Astrocyte of the hippocampus (primary cell): ENCODE measurements at regions not wholly inside any gene's neighbourhood (a gene's known extent, or its start where the extent isn't known, plus 50 kb on each side); places are given as distances from the start of the nearest gene placed in this dataset.
"Not testable (repeated sequence)": the region's sequence is repeated elsewhere in the genome, so short reads cannot be mapped to it uniquely, and the experiment has no call there.

ENCODE experiments used
- DNase-seq: peaks from one replicate; pipeline ENCODE4 v3.0.0; 2011; ENCODE audit warnings: low read depth, low spot score

DNA sequence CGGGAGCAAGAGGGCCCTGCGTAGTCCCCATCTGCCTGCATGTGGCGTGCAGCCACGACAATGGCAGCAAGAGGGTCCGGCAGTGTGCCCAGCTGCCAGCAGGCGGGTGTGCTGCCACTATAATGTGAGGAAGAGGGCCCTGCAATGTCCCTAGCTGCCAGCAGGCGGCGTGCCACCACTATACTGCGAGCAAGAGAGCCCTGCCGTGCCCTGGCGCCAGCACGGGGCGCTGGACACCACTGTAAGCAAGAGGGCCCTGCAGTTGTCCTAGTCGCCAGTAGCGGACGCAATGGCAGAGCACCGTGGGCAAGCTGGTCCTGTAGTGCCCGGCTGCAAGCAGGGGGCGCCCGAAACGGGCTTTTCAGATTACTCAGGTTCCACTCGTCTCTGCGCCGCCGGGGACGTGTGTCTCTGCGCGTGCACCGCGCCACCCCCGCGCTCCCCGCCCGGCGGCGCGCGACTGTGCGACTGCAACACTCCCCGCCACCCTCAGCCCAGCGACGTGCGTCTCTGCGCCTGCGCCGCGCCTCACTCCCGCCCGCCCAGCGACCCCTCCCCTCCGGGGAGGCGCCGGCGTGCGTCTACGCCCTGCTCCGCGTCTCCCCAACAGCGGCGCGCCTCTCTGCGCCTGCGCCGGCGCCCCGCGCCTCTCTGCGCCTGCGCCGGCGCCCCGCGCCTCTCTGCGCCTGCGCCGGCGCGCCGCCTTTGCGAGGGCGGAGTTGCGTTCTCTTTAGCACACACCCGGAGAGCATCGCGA, 159.4 kb upstream of the FRG2B start:
- DNase-seq, result not testable (repeated sequence)

DNA sequence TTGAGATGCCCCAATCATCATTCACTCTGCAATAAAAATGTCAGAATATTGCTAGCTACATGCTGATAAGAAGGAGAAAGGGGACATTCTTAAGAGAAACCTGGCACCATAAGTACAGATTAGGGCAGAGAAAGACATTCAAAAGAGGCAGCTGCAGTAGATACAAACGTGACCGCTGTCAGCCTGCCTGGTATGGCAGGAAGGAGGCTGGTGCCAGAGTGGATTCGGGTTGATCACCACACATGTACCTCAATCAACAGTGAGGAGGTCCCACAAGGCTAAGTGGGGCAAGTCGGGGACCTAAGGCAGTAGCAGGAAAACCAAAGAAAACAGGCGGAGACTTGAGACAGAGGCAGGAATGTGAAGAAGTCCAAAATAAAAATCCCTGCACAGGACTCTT, 158.6 kb upstream of the FRG2B start:
- not testable (repeated sequence) for DNase-seq

DNA sequence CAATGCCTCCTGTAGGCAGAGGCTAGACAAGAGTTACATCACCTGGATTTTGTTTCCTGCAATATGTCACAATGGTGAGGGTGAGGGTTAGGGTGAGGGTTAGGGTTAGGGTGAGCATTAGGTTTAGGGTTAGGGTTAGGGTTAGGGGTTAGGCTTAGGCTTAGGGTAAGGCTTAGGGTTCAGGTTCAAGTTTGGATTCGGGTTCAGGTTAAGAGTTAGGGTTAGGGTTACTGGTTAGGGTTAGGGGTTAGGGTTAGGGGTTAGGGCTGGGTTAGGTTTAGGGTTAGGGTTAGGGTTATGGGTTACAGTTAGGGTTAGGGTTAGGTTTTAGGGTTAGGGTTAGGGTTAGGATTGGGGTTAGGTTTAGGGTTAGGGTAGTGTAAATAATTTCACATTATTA, 138.7 kb upstream of the FRG2B start:
- not testable (repeated sequence) for DNase-seq

DNA sequence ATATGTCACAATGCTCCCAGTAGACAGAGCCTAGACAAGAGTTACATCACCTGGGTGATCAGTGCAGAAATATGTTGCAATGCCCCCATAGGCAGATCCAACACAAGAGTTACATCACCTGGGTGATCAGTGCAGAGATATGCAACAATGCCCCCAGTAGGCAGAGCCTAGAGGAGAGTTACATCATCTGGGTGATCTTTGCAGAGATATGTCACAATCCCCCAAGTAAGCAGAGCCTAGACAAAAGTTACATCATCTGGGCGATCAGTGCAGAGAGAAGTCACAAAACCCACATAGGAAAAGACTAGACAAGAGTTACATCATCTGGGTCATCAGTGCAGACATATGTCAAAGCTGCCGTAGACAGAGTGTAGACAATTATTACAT, 138.2 kb upstream of the FRG2B start:
- DNase-seq, result not testable (repeated sequence)

DNA sequence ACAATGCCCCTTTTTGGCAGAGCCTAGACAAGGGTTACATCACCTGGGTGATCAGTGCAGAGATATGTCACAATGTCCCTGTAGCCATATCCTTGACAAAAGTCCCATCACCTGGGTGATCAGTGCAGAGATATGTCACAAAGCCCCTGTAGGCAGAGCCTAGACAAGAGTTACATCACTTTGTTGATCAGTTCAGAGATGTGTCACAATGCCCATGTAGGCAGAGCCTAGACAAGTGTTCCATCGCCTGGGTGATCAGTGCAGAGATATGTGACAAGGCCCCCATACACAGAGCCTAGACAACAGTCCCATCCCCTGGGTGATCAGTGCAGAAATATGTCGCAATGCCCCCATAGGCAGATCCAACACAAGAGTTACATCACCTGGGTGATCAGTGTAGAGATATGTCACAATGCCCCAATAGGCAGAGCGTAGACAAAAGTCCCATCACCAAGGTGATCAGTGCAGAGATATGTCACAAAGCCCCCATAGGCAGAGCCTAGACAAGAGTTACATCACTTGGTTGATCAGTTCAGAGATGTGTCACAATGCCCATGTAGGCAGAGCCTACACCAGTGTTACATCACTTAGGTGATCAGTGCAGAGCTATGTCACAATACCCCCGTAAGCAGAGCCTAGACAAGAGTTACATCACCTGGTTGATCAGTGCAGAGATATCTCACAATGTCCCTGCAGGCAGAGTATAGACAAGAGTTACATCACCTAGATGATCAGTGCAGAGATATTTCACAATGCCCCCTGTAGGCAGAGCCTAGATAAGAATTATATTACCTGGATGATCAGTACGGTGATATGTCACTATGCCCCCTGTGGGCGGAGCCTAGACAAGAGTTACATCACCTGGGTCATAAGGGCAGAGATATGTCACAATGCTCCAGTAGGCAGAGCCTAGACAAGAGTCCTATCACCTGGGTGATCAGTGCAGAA, 137.6 kb upstream of the FRG2B start:
- DNase-seq, result peak; percentile 0

DNA sequence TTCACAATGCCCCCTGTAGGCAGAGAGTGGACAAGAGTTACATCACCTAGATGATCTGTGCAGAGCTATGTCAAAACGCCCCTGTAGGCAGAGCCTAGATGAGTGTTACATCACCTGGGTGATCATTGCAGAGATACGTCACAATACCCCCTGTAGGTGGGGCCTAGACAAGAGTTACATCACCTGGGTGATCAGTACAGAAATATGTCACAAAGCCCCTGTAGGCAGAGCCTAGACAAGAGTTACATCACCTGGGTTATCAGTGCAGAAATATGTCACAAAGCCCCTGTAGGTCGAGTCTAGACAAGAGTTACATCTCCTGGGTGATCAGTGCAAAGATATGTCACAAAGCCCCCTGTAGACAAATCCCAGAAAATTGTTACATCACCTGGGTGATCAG, 136.6 kb upstream of the FRG2B start:
- not testable (repeated sequence) for DNase-seq

DNA sequence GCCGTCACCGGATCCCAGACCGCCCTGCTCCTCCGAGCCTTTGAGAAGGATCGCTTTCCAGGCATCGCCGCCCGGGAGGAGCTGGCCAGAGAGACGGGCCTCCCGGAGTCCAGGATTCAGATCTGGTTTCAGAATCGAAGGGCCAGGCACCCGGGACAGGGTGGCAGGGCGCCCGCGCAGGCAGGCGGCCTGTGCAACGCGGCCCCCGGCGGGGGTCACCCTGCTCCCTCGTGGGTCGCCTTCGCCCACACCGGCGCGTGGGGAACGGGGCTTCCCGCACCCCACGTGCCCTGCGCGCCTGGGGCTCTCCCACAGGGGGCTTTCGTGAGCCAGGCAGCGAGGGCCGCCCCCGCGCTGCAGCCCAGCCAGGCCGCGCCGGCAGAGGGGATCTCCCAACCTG, 127.0 kb upstream of the FRG2B start:
- not testable (repeated sequence) for DNase-seq
